OCI-LY7 (cell line): ENCODE measurements at regions not wholly inside any gene's neighbourhood (a gene's known extent, or its start where the extent isn't known, plus 50 kb on each side); places are given as distances from the start of the nearest gene placed in this dataset.
"Not testable (repeated sequence)": the region's sequence is repeated elsewhere in the genome, so short reads cannot be mapped to it uniquely, and the experiment has no call there.

Source experiments
- CTCF ChIP-seq: fragments of 200-600 bp; sonication (generic); conservative IDR thresholded peaks from 2 replicates; pipeline ENCODE4 v1.5.1; 2014; ENCODE audit warnings: mild to moderate bottlenecking, antibody characterized with exemption, low read length, moderate library complexity, mixed read lengths
- EZH2phosphoT487 ChIP-seq: fragments of 200-600 bp; sonication (generic); IDR thresholded peaks from 2 replicates; pipeline ENCODE4 v1.6.1; 2018; ENCODE audit warnings: low read depth, borderline replicate concordance, mild to moderate bottlenecking, mixed run types, antibody characterized with exemption, low read length, moderate library complexity, mixed read lengths

- not testable (repeated sequence) for TF ChIP-seq CTCF, EZH2phosphoT487
Measured at GRCh38 chr11:90422787-90423186, 199.9 kb upstream of the CHORDC1 start.
